ENCODE measurements at regions not wholly inside any gene's neighbourhood (a gene's known extent, or its start where the extent isn't known, plus 50 kb on each side); places are given as distances from the start of the nearest gene placed in this dataset.

DNA sequence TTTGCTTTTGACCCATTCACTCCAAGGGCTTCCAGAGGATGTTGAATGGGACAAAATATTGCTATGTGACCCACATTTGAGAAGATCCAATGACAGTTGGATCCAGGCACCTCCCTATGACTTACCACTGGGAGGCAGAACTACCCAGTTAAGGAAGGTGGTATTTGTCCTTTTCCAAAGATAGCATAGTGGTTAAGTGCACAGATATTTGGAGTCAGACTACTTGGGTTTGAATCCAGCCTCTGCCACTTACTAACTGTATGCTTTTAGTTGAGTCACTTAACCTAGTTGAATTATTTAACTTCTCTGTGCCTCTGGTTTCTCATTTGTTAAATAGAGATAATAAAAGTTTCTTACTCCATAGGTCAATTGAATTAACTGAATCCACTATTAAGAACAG is 74.5 kb upstream of the PALM2AKAP2 start:
- TF ChIP-seq, protein P1, sequence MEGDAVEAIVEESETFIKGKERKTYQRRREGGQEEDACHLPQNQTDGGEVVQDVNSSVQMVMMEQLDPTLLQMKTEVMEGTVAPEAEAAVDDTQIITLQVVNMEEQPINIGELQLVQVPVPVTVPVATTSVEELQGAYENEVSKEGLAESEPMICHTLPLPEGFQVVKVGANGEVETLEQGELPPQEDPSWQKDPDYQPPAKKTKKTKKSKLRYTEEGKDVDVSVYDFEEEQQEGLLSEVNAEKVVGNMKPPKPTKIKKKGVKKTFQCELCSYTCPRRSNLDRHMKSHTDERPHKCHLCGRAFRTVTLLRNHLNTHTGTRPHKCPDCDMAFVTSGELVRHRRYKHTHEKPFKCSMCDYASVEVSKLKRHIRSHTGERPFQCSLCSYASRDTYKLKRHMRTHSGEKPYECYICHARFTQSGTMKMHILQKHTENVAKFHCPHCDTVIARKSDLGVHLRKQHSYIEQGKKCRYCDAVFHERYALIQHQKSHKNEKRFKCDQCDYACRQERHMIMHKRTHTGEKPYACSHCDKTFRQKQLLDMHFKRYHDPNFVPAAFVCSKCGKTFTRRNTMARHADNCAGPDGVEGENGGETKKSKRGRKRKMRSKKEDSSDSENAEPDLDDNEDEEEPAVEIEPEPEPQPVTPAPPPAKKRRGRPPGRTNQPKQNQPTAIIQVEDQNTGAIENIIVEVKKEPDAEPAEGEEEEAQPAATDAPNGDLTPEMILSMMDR (IDR thresholded peaks at IDR 0.05): no peak
- TF ChIP-seq POLR2A (IDR thresholded peaks at IDR 0.05) (no peak), EP300 (IDR thresholded peaks at IDR 0.05) (no peak)
